ENCODE measurements at regions not wholly inside any gene's neighbourhood (a gene's known extent, or its start where the extent isn't known, plus 50 kb on each side); places are given as distances from the start of the nearest gene placed in this dataset.
"Not testable (repeated sequence)": the region's sequence is repeated elsewhere in the genome, so short reads cannot be mapped to it uniquely, and the experiment has no call there.

- H3K79me2 ChIP-seq (ENCODE audit: insufficient read depth, low read depth), result no peaks in the 10 kb centered on the region
- H3K27me3 ChIP-seq (ENCODE audit: insufficient read depth, low read depth), result no peaks in the 10 kb centered on the region
- no peak overlapping the region for H3K9ac ChIP-seq
- no peak overlapping the region for H3K4me2 ChIP-seq
- no peak overlapping the region for H2AFZ ChIP-seq (ENCODE audit: low read depth)
- no peak overlapping the region for H3K27ac ChIP-seq
- H3K36me3 ChIP-seq (ENCODE audit: insufficient read depth), result no peaks in the 10 kb centered on the region
- H3K4me3 ChIP-seq (IDR thresholded peaks at IDR 0.05; ENCODE audit: insufficient read depth, low read depth, low read length), result no peak overlapping the region
- H3K4me1 ChIP-seq (ENCODE audit: low read depth, poor library complexity, severe bottlenecking), result no peaks in the 10 kb centered on the region
- no peaks in the 10 kb centered on the region for H4K20me1 ChIP-seq (ENCODE audit: insufficient read depth)
- TF ChIP-seq, protein P1, sequence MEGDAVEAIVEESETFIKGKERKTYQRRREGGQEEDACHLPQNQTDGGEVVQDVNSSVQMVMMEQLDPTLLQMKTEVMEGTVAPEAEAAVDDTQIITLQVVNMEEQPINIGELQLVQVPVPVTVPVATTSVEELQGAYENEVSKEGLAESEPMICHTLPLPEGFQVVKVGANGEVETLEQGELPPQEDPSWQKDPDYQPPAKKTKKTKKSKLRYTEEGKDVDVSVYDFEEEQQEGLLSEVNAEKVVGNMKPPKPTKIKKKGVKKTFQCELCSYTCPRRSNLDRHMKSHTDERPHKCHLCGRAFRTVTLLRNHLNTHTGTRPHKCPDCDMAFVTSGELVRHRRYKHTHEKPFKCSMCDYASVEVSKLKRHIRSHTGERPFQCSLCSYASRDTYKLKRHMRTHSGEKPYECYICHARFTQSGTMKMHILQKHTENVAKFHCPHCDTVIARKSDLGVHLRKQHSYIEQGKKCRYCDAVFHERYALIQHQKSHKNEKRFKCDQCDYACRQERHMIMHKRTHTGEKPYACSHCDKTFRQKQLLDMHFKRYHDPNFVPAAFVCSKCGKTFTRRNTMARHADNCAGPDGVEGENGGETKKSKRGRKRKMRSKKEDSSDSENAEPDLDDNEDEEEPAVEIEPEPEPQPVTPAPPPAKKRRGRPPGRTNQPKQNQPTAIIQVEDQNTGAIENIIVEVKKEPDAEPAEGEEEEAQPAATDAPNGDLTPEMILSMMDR (conservative IDR thresholded peaks at IDR 0.05; ENCODE audit: low read depth, low read length), result no peak
Measured at GRCh38 chr6:164345806-164346496, 931.4 kb downstream of the QKI start.

DNA sequence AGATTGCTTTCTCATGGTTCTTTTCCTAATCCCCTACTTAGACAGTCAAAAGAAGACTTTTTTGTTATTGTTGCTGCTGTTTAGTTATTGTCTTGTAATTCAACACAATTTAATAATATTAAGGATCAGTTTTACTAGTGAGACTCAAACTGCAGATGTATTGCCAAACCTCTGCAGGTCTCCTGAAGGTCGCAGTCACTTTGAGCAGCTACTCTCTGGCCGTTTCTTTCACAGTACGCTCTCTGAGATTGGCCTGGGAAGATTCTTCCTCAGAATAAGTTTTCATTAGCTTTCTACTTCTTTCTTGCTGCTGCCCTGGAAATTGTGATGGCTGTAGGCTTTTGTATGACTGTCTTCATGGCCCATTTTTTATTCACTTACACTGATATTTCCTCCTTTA, 930.8 kb downstream of the QKI start:
- H2AFZ ChIP-seq (ENCODE audit: low read depth), result no peak overlapping the region
- H3K4me2 ChIP-seq, result no peak overlapping the region
- no peaks in the 10 kb centered on the region for H4K20me1 ChIP-seq (ENCODE audit: insufficient read depth)
- TF ChIP-seq, protein P1 (conservative IDR thresholded peaks at IDR 0.05; ENCODE audit: low read depth, low read length), result no peak
- H3K27me3 ChIP-seq (ENCODE audit: insufficient read depth, low read depth), result no peaks in the 10 kb centered on the region
- no peak overlapping the region for H3K9ac ChIP-seq
- H3K36me3 ChIP-seq (ENCODE audit: insufficient read depth), result no peaks in the 10 kb centered on the region
- H3K4me1 ChIP-seq (ENCODE audit: low read depth, poor library complexity, severe bottlenecking), result no peaks in the 10 kb centered on the region
- no peak overlapping the region for H3K4me3 ChIP-seq (IDR thresholded peaks at IDR 0.05; ENCODE audit: insufficient read depth, low read depth, low read length)
- H3K79me2 ChIP-seq (ENCODE audit: insufficient read depth, low read depth), result no peaks in the 10 kb centered on the region
- H3K27ac ChIP-seq, result no peak overlapping the region

DNA sequence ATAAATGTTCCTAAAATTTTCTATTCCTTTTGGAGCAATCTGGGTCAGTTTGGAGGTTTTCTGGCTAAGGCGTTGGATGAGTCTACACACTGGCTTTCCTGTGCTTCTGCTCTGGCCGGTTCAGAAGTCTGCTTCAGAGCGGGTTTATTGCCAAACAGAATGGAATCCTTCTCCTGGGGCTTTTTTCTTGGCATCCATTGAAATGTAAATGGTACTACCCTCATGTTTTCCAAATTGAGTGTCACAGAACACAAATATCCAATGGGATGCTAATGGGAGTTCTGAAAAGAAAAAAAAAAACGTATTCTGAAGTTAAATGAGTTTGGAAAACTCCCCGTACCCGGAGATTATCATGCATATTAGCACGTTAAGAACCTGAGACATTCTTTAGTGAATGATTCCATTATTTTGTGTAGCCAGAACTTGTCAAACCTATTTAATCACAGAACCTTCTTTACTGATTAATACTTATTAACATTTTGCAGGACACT, 930.3 kb downstream of the QKI start:
- H3K79me2 ChIP-seq (ENCODE audit: insufficient read depth, low read depth), result no peaks in the 10 kb centered on the region
- no peak overlapping the region for H3K4me2 ChIP-seq
- no peak overlapping the region for H2AFZ ChIP-seq (ENCODE audit: low read depth)
- no peak overlapping the region for H3K9ac ChIP-seq
- H3K27ac ChIP-seq, result no peak overlapping the region
- no peaks in the 10 kb centered on the region for H4K20me1 ChIP-seq (ENCODE audit: insufficient read depth)
- H3K4me3 ChIP-seq (IDR thresholded peaks at IDR 0.05; ENCODE audit: insufficient read depth, low read depth, low read length), result no peak overlapping the region
- no peaks in the 10 kb centered on the region for H3K4me1 ChIP-seq (ENCODE audit: low read depth, poor library complexity, severe bottlenecking)
- H3K36me3 ChIP-seq (ENCODE audit: insufficient read depth), result no peaks in the 10 kb centered on the region
- TF ChIP-seq, protein P1 (conservative IDR thresholded peaks at IDR 0.05; ENCODE audit: low read depth, low read length), result no peak
- no peaks in the 10 kb centered on the region for H3K27me3 ChIP-seq (ENCODE audit: insufficient read depth, low read depth)

DNA sequence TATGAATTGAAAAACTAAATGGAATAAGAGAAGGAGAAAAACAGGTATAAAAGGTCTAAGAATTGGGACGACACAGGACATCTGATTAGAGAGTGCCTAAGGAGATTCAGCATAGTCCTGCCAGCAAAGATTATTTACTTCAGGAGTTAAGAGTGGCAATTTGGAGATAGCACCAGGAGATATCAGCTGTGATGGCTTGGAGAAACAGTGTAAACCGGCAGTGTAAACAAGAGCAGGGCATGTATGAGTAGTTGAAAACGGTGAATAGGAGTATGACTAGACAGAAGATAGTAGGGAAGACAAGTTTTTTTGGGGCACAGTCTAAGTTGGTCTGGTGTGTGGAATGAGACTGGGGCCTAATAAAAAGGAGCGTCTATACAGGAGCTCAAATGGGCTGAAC, 924.9 kb downstream of the QKI start:
- not testable (repeated sequence) for H3K4me3 ChIP-seq (IDR thresholded peaks at IDR 0.05; ENCODE audit: insufficient read depth, low read depth, low read length); H3K4me1 ChIP-seq (ENCODE audit: low read depth, poor library complexity, severe bottlenecking); H3K79me2 ChIP-seq (ENCODE audit: insufficient read depth, low read depth); H4K20me1 ChIP-seq (ENCODE audit: insufficient read depth); H3K36me3 ChIP-seq (ENCODE audit: insufficient read depth); H3K9ac ChIP-seq; H2AFZ ChIP-seq (ENCODE audit: low read depth); H3K27ac ChIP-seq; H3K4me2 ChIP-seq; H3K27me3 ChIP-seq (ENCODE audit: insufficient read depth, low read depth)

- no peaks in the 10 kb centered on the region for H3K36me3 ChIP-seq (ENCODE audit: insufficient read depth)
- TF ChIP-seq, protein P1 (conservative IDR thresholded peaks at IDR 0.05; ENCODE audit: low read depth, low read length), result no peak
- H3K4me3 ChIP-seq (IDR thresholded peaks at IDR 0.05; ENCODE audit: insufficient read depth, low read depth, low read length), result no peak overlapping the region
- no peaks in the 10 kb centered on the region for H3K79me2 ChIP-seq (ENCODE audit: insufficient read depth, low read depth)
- no peaks in the 10 kb centered on the region for H3K4me1 ChIP-seq (ENCODE audit: low read depth, poor library complexity, severe bottlenecking)
- H3K27me3 ChIP-seq (ENCODE audit: insufficient read depth, low read depth), result no peaks in the 10 kb centered on the region
- no peak overlapping the region for H3K27ac ChIP-seq
- no peak overlapping the region for H3K4me2 ChIP-seq
- no peaks in the 10 kb centered on the region for H4K20me1 ChIP-seq (ENCODE audit: insufficient read depth)
- no peak overlapping the region for H2AFZ ChIP-seq (ENCODE audit: low read depth)
- no peak overlapping the region for H3K9ac ChIP-seq
Measured at GRCh38 chr6:164337925-164338397, 923.4 kb downstream of the QKI start.
